HG02798 (cell line): ENCODE measurements at regions not wholly inside any gene's neighbourhood (a gene's known extent, or its start where the extent isn't known, plus 50 kb on each side); places are given as distances from the start of the nearest gene placed in this dataset.

Experiments used
- ATAC-seq: cut with Tn5 transposase; IDR thresholded peaks from one replicate; pipeline ENCODE4 v1.9.1; 2021; ENCODE audit warnings: mild to moderate bottlenecking; ENCODE audit not compliant: unreplicated experiment, poor library complexity

DNA sequence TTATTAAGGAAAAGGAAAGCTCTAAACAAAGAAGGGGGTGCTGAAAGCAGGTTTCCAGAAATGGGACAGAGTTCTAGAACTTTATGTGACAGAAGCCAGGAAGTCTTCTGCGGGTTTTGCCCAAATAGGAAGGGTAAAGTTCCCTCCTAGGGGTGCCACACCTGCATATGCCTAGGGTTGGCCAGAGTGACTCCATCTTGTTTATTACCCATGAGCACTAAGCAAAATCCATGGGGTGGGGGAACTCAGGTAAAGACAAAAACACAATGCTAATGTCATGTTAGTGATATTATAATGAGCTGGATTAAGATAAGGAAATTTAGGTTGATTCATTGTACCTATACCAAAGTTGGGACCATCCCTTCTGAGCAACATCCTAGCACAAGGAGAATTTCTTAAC lies 1132.7 kb downstream of the KCNT2 start:
- no peak for ATAC-seq

DNA sequence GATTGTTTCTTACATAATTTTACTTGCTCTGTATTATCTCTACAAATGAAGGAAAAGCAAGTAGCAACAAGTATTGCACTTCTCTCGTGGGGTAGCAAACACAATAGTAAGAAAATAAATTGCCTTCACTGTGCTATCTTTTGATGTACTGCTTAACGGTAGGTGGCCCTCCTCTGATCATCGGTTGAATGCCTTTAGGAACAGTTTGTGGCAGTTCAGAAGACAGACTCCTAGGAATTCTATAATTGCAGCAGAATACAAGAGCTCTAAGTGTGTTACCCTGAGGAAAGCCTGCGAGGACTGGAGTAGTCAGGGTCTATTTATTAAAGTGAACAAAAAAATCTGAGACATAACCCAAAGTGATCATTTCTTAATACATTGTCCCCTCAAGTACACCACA lies 1135.9 kb downstream of the KCNT2 start:
- no peak for ATAC-seq

DNA sequence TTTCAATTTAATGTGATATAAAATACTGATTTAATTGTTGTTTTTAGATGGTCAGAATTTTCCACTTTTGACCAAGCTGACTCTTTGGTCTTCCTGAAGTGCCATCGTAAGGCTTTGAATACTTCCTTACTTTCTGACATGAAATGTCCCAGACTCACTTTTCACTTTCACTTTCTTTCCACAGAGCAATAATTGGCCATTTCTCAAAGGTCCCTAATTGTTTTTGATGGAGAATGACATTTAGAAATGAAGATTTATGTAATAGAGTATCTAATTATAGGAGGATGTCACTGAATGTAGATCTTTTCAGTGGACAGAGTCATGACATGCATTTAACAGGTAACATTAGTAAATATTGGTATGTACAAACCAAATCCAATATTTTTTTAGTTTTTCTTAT lies 1141.6 kb downstream of the KCNT2 start:
- ATAC-seq = no peak

DNA sequence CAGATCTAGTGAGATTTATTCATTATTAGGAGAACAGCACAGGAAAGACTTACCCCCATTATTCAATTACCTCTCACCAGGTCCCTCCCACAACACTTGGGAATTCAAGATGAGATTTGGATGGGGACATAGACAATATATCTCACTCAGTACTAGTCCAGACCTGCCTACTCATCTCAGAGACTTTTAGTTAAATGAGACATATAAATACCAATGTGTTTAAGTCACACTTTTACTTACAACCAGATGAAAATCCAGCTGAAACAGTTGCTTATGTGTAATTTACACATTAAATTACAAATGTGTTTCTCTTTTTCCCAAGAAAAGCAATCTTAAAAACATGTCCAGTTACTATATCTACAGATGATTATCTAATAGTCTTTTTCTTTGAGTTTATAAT lies 1145.6 kb downstream of the KCNT2 start:
- no peak for ATAC-seq

DNA sequence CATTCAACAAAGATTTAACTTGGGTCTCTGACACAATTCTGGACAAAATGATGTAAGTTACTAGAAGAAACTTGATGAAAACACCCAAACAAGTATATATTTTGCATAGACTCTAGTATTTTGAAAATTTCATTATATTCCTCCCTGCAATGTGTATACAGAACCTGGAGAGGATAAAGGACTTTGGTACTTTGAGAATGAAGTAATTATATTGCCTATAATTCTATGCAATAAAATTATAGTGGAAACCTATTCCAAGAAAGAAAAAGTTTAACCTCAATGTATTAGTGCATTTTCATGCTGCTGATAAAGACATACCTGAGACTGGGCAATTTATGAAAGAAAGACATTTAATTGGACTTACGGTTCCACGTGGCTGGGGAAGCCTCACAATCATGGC lies 1146.1 kb downstream of the KCNT2 start:
- no peak for ATAC-seq

DNA sequence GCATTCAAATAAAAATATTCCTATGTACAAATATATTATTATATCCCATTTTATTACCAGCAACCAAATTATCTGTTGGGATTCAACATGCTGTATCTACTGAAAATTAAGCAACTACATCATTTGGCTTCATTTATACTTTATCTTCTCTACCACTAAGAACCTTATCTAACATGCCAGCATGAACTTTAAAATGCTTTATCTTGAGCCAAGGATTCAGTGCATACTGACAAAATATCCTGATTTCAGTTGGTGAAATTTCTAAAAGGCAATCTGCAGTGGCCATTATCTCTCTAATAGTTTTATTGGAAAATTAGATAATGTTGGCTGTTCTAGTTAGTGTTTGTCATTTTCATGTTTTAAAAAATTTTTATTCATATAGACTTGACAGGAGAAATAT lies 1149.9 kb downstream of the KCNT2 start:
- ATAC-seq = no peak

DNA sequence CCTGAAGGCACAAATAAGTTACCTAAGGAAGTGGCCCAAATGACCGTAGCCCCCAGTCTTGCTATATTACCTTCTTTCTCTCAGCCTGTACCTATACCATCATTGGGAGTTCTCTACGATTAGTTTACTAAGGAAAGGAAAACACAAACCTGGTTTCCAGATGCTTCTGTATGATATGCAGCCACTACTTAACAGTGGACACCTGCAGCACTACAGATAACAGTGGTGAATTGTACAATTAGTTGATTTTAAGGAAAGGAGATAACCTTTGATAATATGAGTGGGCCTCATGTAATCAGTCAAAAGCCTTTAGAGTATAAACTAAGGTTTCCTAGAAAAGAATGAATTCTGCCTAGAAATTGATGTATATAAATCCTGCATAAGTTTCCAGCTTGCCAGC lies 1157.4 kb downstream of the KCNT2 start:
- ATAC-seq = no peak

DNA sequence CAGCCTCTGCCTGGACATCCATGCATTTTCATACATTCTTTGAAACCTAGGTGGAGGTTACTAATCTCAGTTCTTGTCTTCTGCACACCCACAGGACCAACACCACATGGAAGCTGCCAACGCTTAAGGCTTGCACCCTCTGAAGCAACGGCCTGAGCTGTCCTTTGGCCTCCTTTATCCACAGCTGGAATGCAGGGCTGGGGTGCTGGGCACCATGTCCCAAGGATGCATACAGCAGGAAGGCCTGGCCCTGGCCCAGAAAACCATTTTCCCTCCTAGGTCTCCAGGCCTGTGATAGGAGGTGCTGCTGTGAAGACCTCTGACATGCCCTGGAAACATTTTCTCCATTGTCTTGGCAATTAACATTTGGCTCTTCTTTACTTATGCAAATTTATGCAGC lies 1168.6 kb downstream of the KCNT2 start:
- ATAC-seq = no peak

DNA sequence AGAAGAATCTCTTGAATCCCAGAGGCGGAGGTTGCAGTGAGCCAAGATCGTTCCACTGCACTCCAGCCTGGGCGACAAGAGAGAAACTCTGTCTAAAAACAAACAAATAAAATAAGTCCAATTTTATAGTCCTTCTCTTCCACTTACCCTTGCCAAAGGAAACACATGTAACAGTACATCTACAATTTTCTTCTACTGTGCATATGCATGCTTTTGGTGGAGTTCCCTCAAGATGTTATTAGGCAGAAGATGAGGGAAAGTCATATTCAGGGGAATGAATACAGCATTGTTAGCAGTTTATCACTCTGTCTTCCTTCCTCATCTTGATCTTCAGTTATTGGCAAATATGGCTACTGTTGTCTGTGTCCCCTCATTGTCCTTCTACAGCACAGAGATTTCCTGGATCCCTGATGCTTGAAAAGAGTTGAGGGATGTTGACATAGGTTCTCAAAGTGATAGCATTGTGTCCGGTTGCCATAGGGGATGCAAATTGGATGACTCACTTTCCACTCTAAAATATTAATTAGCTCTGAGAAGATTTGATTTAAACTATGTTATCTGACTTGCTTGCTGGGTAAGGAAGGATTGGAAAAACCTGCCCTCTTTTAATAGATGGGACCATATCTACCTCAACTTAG lies 1173.6 kb downstream of the KCNT2 start:
- ATAC-seq = no peak

DNA sequence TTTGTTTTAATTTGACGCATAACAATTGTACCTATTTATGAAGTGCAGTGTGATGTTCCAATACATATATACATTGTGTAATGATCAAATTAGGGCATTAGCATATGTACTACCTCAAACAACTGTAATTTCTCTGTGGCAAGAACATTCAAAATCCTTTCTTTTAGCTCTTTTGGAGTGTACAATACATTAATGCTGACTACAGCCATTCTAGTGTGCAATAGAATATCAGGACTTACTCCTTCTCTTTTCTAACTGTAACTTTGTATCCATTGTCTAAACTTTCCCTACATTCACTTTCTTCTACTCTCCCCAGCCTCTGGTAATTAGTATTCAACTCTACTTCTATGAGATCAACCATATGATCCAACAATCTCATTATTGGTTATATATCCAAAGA lies 1177.4 kb downstream of the KCNT2 start:
- no peak for ATAC-seq

DNA sequence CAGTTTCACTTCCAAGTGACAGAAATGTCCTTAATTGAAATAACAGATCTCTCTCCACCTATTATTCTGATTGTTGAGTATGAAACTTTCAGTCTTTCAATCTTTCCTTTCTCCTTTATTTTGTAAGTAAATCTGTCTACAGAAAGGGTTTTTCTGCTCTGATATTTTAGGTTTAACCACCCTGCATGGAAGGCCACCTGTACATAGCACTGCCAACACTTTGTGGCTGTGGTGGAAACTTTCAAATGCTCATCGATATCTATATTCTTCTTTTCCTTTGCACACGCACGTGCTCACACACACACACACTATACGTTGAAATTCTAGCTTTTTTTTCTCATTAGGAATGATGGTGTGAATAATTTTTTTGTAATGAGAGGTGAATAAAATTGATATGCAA lies 1179.3 kb downstream of the KCNT2 start:
- ATAC-seq = no peak

DNA sequence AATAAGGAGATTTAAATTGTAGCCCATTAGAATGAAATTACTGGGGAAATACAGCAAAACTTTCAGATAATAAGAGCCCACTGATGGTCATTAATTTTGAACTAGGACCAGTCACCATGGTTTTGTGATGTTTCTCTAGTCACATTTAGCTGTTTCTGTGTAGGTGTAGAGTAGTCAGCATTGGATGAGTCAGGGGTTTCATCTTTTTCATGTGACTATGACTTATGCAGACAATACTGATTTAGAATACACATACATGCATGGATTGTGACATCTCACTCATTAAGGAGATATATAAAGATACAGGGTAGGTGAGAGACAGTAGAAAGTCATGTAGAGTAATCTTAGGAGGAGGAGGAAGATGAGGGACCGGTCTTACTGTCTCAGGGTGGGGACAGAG lies 1192.7 kb downstream of the KCNT2 start:
- no peak for ATAC-seq

DNA sequence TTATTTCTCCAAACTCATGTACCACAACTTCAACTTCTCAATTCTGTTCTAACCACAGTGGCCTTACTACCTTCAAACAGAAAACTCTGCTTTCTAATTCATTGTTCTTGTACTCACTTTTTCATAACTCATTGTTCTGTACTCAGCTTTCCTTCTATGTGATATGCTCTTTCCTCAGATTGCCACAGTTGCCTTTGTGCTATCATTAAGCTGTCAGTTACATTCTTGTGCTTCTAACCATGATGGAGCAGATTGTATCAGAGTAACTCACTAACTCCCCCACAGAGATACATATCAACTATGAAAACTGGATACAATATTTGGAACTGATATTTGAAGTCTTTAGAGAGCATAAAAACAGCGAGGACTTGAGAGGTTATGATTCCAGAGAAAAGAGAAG lies 1213.7 kb downstream of the KCNT2 start:
- no peak for ATAC-seq

DNA sequence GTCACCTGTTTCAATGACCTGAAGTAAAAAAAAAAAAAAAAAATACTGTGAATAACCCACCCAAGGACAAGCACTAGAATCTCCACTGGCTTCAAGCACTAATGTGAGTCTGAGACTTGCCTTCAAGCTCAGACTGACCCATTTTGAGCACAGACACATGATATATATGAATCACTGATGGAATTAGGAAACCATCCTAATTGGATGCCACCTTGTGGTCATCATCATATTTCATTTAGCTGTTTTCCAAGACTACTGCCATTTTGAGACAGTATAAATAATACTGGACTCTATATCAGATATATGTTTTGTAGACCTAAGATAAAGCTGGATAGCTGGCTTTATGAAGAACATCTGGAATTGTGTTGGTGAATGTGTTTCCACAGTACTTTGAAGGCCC lies 1232.0 kb downstream of the KCNT2 start:
- no peak for ATAC-seq

DNA sequence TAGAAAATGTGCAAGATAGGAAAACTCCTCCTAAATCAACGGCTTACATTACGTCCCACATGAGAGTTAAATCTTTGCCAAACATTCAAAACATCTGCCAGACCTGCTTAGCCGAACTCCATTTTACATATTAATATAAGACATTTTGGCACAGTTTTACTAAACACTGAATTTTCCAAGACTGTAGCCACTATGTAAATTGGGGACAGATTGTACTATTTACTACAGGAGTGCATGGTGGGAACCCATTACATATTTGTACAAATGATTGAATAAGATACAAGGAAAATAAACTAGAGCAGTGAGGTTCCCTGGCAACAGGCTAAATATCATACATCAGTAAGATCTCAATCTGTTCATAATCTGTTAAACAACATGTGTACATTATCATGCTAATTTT lies 1234.4 kb downstream of the KCNT2 start:
- no peak for ATAC-seq

DNA sequence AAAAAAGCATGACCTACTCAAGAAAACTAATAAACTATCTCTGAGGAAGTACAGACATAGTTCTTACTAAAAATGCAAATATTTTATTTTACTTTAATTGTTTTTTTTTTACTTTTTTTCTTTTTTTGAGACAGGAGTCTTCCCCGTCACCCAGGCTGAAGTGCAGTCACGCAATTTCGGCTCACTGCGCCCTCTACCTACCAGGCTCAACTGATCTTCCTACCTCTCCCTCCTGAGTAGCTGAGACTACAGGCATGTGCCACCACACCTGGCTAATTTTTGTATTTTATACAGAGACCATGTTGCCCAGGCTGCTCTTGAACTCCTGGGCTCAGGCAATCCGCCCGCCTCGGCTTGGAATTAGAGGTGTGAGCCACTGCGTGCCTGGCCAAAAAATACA lies 1263.1 kb downstream of the KCNT2 start:
- ATAC-seq = peak; percentile 55

DNA sequence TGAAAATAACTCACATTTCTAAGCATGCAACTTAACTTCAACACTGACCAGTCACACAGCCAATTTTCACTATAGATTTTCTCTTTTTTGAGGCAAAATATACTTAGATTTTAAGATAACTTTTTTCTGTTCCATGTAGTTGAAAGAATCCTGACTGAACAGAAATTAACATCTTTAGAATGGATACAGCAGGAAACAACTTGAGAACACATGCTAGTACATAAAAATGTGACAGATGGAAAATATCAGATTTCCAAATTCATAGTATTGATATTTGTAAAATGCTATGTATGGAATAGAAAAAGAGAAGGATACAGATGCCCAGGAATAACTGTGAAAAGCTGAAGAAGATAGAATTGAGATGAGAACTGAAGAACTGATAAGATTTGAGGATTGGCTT lies 1270.6 kb downstream of the KCNT2 start:
- ATAC-seq = no peak

DNA sequence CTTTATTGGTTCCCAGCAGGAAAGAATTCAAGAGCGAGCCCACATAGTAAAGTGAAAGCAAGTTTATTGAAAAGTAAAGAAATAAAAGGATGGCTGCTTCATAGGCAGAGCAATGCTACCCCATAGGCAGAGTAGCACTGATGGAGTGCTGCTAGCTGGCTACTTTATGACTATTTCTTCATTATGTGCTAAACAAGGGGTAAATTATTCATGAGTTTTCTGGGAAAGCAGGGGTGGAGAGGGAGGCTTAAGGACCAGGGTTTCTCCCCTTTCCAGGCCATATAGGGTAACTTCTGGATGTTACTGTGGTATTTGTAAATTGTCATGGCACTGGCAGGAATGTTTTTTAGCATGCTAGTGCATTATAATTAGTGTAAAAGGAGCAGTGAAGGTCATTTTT lies 1271.4 kb downstream of the KCNT2 start:
- no peak for ATAC-seq

DNA sequence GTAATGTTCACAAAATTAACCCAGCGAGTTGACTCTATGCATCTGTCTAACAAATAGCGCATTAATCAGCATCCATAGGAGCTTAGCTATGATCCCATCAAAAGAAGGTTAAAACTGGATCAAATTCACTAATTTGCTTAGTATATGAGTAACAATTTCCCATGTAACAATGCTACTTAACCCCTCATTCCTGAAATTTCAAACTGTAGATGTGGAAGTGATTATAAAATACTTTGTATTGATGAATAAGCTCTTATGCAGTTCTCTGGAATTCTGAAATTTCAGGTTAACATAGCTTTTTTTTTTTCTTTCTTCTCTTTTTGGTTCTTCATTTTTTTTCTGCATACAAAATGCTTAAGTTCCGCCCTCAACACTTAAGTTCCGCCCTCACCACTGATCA lies 1272.7 kb downstream of the KCNT2 start:
- ATAC-seq = no peak

DNA sequence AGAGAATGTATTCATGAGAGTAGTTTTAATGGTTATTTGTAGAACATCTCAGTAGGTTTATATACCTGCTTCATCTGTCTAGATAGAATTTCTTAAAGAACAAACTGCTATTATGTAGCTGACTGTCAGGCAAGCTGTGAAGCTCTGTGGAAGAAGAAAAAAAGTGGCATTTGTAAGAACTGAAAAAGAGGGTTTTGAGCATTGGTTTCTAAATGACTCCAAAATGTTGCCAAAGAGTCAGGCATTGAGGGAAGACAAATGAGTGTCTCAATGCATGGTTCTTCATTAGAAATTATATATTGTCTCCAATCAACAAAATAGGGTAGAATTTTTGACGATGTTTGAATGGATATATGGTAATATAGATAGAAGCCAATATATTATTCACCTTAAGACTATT lies 1276.1 kb downstream of the KCNT2 start:
- ATAC-seq = no peak

DNA sequence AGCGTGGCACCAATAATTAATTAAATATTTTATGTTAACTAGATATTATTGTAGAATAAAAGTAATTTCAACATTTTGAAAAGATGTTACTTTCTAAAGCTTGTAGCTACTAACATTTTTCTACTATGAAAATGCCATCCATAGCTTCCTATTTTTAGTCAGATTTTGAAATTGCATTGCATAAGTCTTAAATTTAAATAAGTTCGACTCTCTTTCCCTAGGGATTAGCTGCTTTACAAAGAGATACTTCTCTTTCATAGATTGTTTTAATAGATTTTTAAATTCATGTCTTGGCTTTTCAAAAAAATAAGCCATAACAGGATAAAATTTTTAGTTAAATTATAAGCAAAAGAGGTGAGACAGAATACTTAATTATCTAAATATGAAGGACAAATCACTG lies 1279.6 kb downstream of the KCNT2 start:
- no peak for ATAC-seq

DNA sequence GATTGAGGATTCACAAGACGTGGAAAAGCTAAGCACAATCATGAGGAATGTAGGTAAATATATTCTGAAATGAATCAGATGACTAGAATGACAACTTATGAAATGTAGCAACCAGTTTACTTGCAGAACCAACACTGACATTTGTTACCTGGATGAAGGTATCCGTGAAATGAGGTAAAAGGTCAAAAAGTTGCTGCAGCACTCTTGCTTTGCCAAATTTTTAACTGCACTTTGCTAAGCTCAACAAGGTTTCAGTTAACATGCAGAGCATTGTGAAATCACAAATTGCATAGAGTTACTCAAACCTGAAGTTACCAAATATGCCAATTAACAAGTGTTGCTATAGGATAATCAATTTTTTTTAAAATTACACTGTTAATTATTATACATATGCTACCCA lies 1280.1 kb downstream of the KCNT2 start:
- no peak for ATAC-seq

DNA sequence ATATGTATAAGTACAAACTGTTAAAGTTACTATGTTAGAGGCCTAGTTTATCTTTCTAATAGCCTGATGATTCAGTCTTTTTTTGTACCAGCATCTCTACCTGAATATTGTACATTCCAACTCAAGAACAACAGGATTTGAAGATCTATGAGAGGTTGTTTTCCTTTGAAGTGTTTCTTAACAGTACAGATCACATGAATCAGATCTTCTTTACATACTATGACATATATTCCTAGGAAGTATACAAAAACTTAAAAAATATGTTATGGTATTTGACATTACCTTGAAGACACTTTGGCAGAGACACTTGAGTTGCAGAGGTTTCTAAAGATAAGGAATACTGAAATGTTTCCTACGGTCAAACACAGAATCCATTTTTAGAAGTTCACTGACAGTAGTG lies 1280.9 kb downstream of the KCNT2 start:
- ATAC-seq = no peak
